ENCODE measurements at regions not wholly inside any gene's neighbourhood (a gene's known extent, or its start where the extent isn't known, plus 50 kb on each side); places are given as distances from the start of the nearest gene placed in this dataset.

DNA sequence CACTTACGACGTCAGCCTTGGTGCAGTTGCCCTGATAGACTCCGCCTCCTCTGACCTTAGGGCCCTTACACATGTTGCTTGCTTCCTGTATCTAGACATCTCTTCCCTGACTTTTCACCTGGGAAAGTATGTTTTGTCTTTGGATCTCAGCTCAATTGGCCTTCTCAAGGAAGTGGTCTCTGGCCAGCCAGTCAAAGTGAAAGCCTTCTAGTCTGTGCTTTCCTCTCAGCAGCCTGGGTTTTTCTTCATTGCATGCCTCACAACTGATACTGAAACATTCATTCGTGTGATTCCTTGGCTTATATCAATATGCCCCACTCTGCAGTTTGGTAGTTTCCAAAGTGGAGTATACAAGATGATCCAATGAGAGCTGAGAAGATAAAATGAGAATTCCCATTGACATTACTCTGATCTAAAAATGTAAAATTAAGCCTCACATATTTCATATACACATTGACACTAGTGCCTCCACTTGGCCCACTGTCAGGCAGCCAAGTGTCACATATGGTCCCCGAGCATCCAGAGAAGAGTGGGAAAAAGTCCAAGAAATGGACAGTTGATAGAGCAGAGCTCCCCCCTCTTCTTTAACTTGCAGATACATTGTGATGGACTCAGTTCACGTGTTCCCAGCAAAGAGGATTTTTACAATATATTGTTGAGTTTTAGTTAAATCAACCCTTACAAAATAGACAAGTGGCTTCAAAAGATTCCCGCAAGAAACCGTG is 371.2 kb upstream of the ASIC2 start:
- TF ChIP-seq, protein P1, sequence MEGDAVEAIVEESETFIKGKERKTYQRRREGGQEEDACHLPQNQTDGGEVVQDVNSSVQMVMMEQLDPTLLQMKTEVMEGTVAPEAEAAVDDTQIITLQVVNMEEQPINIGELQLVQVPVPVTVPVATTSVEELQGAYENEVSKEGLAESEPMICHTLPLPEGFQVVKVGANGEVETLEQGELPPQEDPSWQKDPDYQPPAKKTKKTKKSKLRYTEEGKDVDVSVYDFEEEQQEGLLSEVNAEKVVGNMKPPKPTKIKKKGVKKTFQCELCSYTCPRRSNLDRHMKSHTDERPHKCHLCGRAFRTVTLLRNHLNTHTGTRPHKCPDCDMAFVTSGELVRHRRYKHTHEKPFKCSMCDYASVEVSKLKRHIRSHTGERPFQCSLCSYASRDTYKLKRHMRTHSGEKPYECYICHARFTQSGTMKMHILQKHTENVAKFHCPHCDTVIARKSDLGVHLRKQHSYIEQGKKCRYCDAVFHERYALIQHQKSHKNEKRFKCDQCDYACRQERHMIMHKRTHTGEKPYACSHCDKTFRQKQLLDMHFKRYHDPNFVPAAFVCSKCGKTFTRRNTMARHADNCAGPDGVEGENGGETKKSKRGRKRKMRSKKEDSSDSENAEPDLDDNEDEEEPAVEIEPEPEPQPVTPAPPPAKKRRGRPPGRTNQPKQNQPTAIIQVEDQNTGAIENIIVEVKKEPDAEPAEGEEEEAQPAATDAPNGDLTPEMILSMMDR (IDR thresholded peaks at IDR 0.05), result no peak
- H3K27me3 Mint-ChIP-seq (ENCODE audit: unreplicated experiment), result no peaks in the 10 kb centered on the region
- no peak for DNase-seq (ENCODE audit: extremely low spot score, unreplicated experiment)
- H3K4me1 Mint-ChIP-seq (ENCODE audit: unreplicated experiment), result no peaks in the 10 kb centered on the region
- H3K27ac Mint-ChIP-seq (ENCODE audit: unreplicated experiment), result no peak overlapping the region
- H3K4me3 Mint-ChIP-seq (ENCODE audit: unreplicated experiment), result no peak overlapping the region
- no peaks in the 10 kb centered on the region for H3K36me3 Mint-ChIP-seq (ENCODE audit: unreplicated experiment)
- H3K9me3 Mint-ChIP-seq (ENCODE audit: unreplicated experiment), result peaks cover 8% of the 10 kb centered on the region

DNA sequence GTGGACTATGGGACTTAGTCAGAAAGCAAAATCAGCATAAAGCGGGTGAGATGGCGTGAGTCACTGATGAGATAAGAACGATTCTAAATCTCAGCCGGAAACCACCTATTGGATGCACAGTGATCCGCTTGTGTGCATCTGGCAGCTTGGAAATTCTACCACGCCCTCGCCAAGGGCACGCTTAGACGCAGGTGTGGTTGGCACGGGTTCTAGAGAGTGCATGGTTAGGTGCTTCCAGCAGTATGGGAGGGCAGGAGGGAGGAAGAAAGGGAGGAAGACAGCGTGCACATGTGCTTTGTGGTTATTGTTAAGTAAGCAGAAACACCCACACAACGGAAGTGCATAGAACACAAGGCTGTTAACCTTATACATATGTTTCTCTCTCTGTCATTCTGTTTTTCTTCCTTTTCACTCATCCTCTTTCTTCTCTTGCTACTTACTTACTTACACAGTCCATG is 374.0 kb upstream of the ASIC2 start:
- Mint-ChIP-seq H3K27ac (ENCODE audit: unreplicated experiment) (no peak overlapping the region), H3K9me3 (ENCODE audit: unreplicated experiment) (no peaks in the 10 kb centered on the region), H3K4me3 (ENCODE audit: unreplicated experiment) (no peak overlapping the region), H3K36me3 (ENCODE audit: unreplicated experiment) (no peaks in the 10 kb centered on the region), H3K27me3 (ENCODE audit: unreplicated experiment) (no peaks in the 10 kb centered on the region), H3K4me1 (ENCODE audit: unreplicated experiment) (no peaks in the 10 kb centered on the region)
- TF ChIP-seq, protein P1 (IDR thresholded peaks at IDR 0.05), result no peak
- DNase-seq (ENCODE audit: extremely low spot score, unreplicated experiment), result no peak

DNA sequence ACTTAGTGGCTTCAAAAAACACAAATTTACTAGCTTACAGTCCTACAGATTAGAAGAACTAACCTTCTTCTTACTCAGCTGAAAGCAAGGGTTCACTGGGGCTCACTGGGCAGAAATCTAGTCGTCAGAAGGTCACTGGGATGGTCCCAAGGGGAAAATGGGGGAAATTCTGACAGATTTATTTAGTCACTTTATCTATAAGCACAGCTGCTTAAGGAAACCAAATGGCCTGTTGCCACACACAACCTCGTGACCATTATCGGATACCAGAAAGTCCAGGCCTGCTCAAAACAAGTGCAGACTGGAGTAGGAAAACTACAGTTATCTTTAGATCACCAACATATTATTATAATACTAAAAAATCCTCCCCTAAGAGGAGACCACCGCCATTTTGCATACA is 374.6 kb upstream of the ASIC2 start:
- no peaks in the 10 kb centered on the region for H3K9me3 Mint-ChIP-seq (ENCODE audit: unreplicated experiment)
- TF ChIP-seq, protein P1 (IDR thresholded peaks at IDR 0.05), result no peak
- DNase-seq (ENCODE audit: extremely low spot score, unreplicated experiment), result no peak
- no peaks in the 10 kb centered on the region for H3K36me3 Mint-ChIP-seq (ENCODE audit: unreplicated experiment)
- H3K4me3 Mint-ChIP-seq (ENCODE audit: unreplicated experiment), result no peak overlapping the region
- no peaks in the 10 kb centered on the region for H3K27me3 Mint-ChIP-seq (ENCODE audit: unreplicated experiment)
- H3K27ac Mint-ChIP-seq (ENCODE audit: unreplicated experiment), result no peak overlapping the region
- no peaks in the 10 kb centered on the region for H3K4me1 Mint-ChIP-seq (ENCODE audit: unreplicated experiment)

DNA sequence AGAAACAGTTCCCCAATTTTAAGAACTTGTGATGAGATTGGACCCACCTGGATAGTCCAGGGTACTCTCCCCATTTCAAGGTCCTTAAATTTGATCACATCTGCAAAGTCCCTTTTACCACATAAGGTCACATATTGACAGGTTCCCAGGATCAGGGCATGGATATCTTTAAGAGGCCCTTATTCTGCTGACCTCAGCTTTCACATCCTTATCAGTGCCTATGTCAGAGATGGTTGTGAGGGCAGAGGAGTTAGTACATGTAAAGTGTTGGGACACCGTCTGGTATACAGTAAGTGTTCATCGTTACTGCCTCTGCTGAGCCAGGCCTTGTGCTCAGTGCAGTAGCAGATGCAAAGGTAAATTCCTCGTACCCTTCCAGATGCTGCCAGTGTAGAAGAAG is 375.4 kb upstream of the ASIC2 start:
- no peaks in the 10 kb centered on the region for H3K27me3 Mint-ChIP-seq (ENCODE audit: unreplicated experiment)
- TF ChIP-seq, protein P1 (IDR thresholded peaks at IDR 0.05), result no peak
- H3K36me3 Mint-ChIP-seq (ENCODE audit: unreplicated experiment), result no peaks in the 10 kb centered on the region
- no peaks in the 10 kb centered on the region for H3K4me1 Mint-ChIP-seq (ENCODE audit: unreplicated experiment)
- no peaks in the 10 kb centered on the region for H3K9me3 Mint-ChIP-seq (ENCODE audit: unreplicated experiment)
- no peak overlapping the region for H3K27ac Mint-ChIP-seq (ENCODE audit: unreplicated experiment)
- H3K4me3 Mint-ChIP-seq (ENCODE audit: unreplicated experiment), result no peak overlapping the region
- no peak for DNase-seq (ENCODE audit: extremely low spot score, unreplicated experiment)

DNA sequence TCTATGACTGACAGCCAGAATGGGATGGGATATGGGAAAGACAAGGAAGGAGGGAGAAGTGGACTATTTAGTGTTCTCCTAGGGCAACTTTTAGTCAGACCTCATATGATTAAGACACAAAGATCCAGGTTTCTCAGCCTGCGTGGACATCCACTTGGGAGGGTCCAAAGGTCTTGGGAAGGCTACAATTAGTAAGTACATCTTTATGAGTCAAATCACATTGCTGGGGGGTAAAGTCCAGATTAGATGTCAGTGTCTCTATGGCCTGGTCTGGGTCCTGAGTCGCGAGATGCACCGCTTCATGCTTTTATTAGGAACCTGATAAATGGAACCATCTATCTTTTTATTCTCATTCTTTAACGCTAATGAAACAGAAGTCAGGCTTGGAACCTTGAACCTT is 378.4 kb upstream of the ASIC2 start:
- TF ChIP-seq, protein P1 (IDR thresholded peaks at IDR 0.05), result no peak
- Mint-ChIP-seq H3K27me3 (ENCODE audit: unreplicated experiment) (no peaks in the 10 kb centered on the region), H3K27ac (ENCODE audit: unreplicated experiment) (no peak overlapping the region), H3K4me3 (ENCODE audit: unreplicated experiment) (no peak overlapping the region), H3K9me3 (ENCODE audit: unreplicated experiment) (no peaks in the 10 kb centered on the region), H3K36me3 (ENCODE audit: unreplicated experiment) (no peaks in the 10 kb centered on the region), H3K4me1 (ENCODE audit: unreplicated experiment) (no peaks in the 10 kb centered on the region)
- no peak for DNase-seq (ENCODE audit: extremely low spot score, unreplicated experiment)

Measured in osteocyte (in vitro differentiated cells).